IMR-90 (cell line): ENCODE measurements at regions not wholly inside any gene's neighbourhood (a gene's known extent, or its start where the extent isn't known, plus 50 kb on each side); places are given as distances from the start of the nearest gene placed in this dataset.

ENCODE experiments used
- ATAC-seq: fragments of 200-7000 bp; cut with Tn5 transposase; 2 replicates; pipeline ENCODE4 v1.9.1; 2020; ENCODE audit warnings: low read depth, mild to moderate bottlenecking, moderate library complexity
- BruUV-seq: library from RNA; stranded (reverse); fragments of 400-500 nt; replicated peaks from 2 replicates; lab custom pipeline; 2021; lab: Mats Ljungman, UMichigan
- CTCF ChIA-PET: fragments of 300-600 bp; formaldehyde crosslinking; extraction: SDS; loops from one replicate; lab custom pipeline; 2021; ENCODE audit warnings: antibody characterized with exemption; lab: Yijun Ruan, JAX
- POLR2A ChIA-PET: fragments of 300-600 bp; sonication (Branson Sonifier 250); formaldehyde crosslinking; loops from one replicate; lab custom pipeline; 2022; ENCODE audit warnings: antibody characterized with exemption; ENCODE audit not compliant: unreplicated experiment; lab: Charles Lee
- DNase-seq: peaks from one replicate; pipeline ENCODE4 v3.0.0; 2013
- H2AFZ ChIP-seq: replicated peaks from 2 replicates; pipeline ENCODE3; 2013; ENCODE audit warnings: low read length, mild to moderate bottlenecking; ENCODE audit not compliant: poor library complexity
- H2AK5ac ChIP-seq: 2 replicates; pipeline ENCODE4 v1.6.1; 2013; ENCODE audit warnings: low read depth, low read length, inconsistent platforms
- H2AK9ac ChIP-seq: replicated peaks from 2 replicates; pipeline ENCODE3; 2013; ENCODE audit warnings: mild to moderate bottlenecking, low read depth, low read length, moderate library complexity; ENCODE audit not compliant: poor library complexity
- H2BK120ac ChIP-seq: 2 replicates; pipeline ENCODE4 v1.6.1; 2013; ENCODE audit warnings: low read depth, low read length, inconsistent platforms
- H2BK15ac ChIP-seq: 3 replicates; pipeline ENCODE4 v1.6.1; 2013; ENCODE audit warnings: low read depth, low read length, inconsistent platforms
- H2BK20ac ChIP-seq: 2 replicates; pipeline ENCODE4 v1.6.1; 2013; ENCODE audit warnings: low read depth, mild to moderate bottlenecking, inconsistent platforms, low read length, moderate library complexity
- H2BK5ac ChIP-seq: 2 replicates; pipeline ENCODE4 v1.6.1; 2013; ENCODE audit warnings: mild to moderate bottlenecking, low read depth, low read length, inconsistent platforms; ENCODE audit not compliant: poor library complexity, severe bottlenecking
- H3K14ac ChIP-seq: replicated peaks from 2 replicates; pipeline ENCODE4 v1.6.1; 2013; ENCODE audit warnings: low read depth, low read length, inconsistent platforms
- H3K18ac ChIP-seq: 2 replicates; pipeline ENCODE4 v1.6.1; 2013; ENCODE audit warnings: low read depth, low read length, control low read depth
- H3K23ac ChIP-seq: 2 replicates; pipeline ENCODE4 v1.6.1; 2013; ENCODE audit warnings: low read depth, low read length, inconsistent platforms
- H3K27ac ChIP-seq: 2 replicates; pipeline ENCODE4 v1.5.1; 2013; ENCODE audit warnings: mild to moderate bottlenecking, control low read depth, low read length; ENCODE audit not compliant: insufficient read depth
- H3K27me3 ChIP-seq: 2 replicates; pipeline ENCODE4 v1.6.1; 2013; ENCODE audit warnings: low read length; ENCODE audit not compliant: control insufficient read depth, insufficient read depth
- H3K36me3 ChIP-seq: 2 replicates; pipeline ENCODE4 v1.6.1; 2013; ENCODE audit warnings: low read length, mixed read lengths; ENCODE audit not compliant: control insufficient read depth, insufficient read depth
- H3K4ac ChIP-seq: 2 replicates; pipeline ENCODE4 v1.6.1; 2013; ENCODE audit warnings: low read depth, low read length, inconsistent platforms
- H3K4me1 ChIP-seq: 2 replicates; pipeline ENCODE4 v1.6.1; 2013; ENCODE audit warnings: low read length, mixed read lengths; ENCODE audit not compliant: control insufficient read depth, insufficient read depth
- H3K4me2 ChIP-seq: 2 replicates; pipeline ENCODE4 v1.6.1; 2013; ENCODE audit warnings: low read depth, mild to moderate bottlenecking, control low read depth, low read length, moderate library complexity
- H3K4me3 ChIP-seq: 2 replicates; pipeline ENCODE4 v1.5.1; 2013; ENCODE audit warnings: low read depth, mild to moderate bottlenecking, control low read depth, low read length, moderate library complexity; ENCODE audit not compliant: insufficient read depth
- H3K56ac ChIP-seq: 2 replicates; pipeline ENCODE4 v1.6.1; 2013; ENCODE audit warnings: low read length, inconsistent platforms; ENCODE audit not compliant: insufficient read depth; ENCODE audit errors: extremely low read depth
- H3K79me1 ChIP-seq, 2 experiments: 2 replicates each; pipeline ENCODE4 v1.6.1; 2013; ENCODE audit warnings: low read length in 2 of 2, inconsistent platforms in 1 of 2, low read depth in 1 of 2
- H3K9ac ChIP-seq: 2 replicates; pipeline ENCODE4 v1.6.1; 2013; ENCODE audit warnings: low read depth, low read length, control low read depth
- H3K9me1 ChIP-seq: 2 replicates; pipeline ENCODE4 v1.6.1; 2013; ENCODE audit warnings: low read length, inconsistent platforms; ENCODE audit not compliant: insufficient read depth
- H3K9me3 ChIP-seq: 2 replicates; pipeline ENCODE4 v1.6.1; 2013; ENCODE audit warnings: low read length; ENCODE audit not compliant: control insufficient read depth, insufficient read depth
- H4K20me1 ChIP-seq: 2 replicates; pipeline ENCODE4 v1.6.1; 2013; ENCODE audit warnings: low read length, inconsistent platforms; ENCODE audit not compliant: insufficient read depth
- H4K5ac ChIP-seq: 2 replicates; pipeline ENCODE4 v1.6.1; 2013; ENCODE audit warnings: mild to moderate bottlenecking, low read depth, low read length, control low read depth
- H4K8ac ChIP-seq, 2 experiments: 2 replicates each; pipeline ENCODE4 v1.6.1; 2013; ENCODE audit warnings: low read depth in 2 of 2, low read length in 2 of 2, control low read depth in 1 of 2, inconsistent platforms in 1 of 2
- H4K91ac ChIP-seq: 2 replicates; pipeline ENCODE4 v1.6.1; 2013; ENCODE audit warnings: low read depth, low read length, inconsistent platforms; ENCODE audit not compliant: insufficient read depth
- CHD1 ChIP-seq: IDR thresholded peaks from 2 replicates; pipeline ENCODE4 v1.6.1; 2012; ENCODE audit warnings: low read depth, low read length, improper control_type of control experiment
- MAFK ChIP-seq: IDR thresholded peaks from 2 replicates; pipeline ENCODE4 v1.6.1; 2012; ENCODE audit warnings: low read depth, low read length, improper control_type of control experiment
- RAD21 ChIP-seq: IDR thresholded peaks from 2 replicates; pipeline ENCODE4 v1.6.1; 2012; ENCODE audit warnings: low read length, improper control_type of control experiment
- RCOR1 ChIP-seq: IDR thresholded peaks from 2 replicates; pipeline ENCODE4 v1.6.1; 2012; ENCODE audit warnings: mild to moderate bottlenecking, low read length, improper control_type of control experiment; ENCODE audit not compliant: insufficient replicate concordance
- SMC3 ChIP-seq: fragments of 150-350 bp; IDR thresholded peaks from 2 replicates; pipeline ENCODE4 v1.6.1; 2016; ENCODE audit warnings: low read depth, mild to moderate bottlenecking, antibody characterized with exemption, low read length, moderate library complexity
- WGBS, 2 experiments: methylation state at CpG; one replicate each; pipeline versions ENCODE4 v1.1.5 to v1.1.7; 2013; ENCODE audit warnings: missing lambda C conversion rate in 2 of 2; ENCODE audit not compliant: insufficient read length in 1 of 2; ENCODE audit errors: extremely low coverage in 2 of 2; 5-methylcytosine and 5-hydroxymethylcytosine counted together
- dilution Hi-C: fragments of 300-500 bp; cut with HindIII; formaldehyde crosslinking; loops from one replicate; pipeline ENCODE4 v1.14.3; 2018; ENCODE audit warnings: low sequenced_read_pairs; ENCODE audit not compliant: unreplicated experiment
- in situ Hi-C: fragments of 300-500 bp; cut with MboI; formaldehyde crosslinking; loops from 3 replicates; pipeline ENCODE4 v1.14.3; 2019; ENCODE audit warnings: low sequenced_read_pairs, inconsistent platforms, mixed read lengths
- intact Hi-C: fragments of 100-400 bp; cut with micrococcal nuclease; formaldehyde crosslinking; loops from 2 replicates; pipeline ENCODE4 v1.10.0; 2022
- TF ChIP-seq, protein P1 (sequence below): conservative IDR thresholded peaks from 2 replicates; pipeline ENCODE4 v1.5.1; 2012; ENCODE audit warnings: mild to moderate bottlenecking, low read depth, low read length, improper control_type of control experiment

DNA sequence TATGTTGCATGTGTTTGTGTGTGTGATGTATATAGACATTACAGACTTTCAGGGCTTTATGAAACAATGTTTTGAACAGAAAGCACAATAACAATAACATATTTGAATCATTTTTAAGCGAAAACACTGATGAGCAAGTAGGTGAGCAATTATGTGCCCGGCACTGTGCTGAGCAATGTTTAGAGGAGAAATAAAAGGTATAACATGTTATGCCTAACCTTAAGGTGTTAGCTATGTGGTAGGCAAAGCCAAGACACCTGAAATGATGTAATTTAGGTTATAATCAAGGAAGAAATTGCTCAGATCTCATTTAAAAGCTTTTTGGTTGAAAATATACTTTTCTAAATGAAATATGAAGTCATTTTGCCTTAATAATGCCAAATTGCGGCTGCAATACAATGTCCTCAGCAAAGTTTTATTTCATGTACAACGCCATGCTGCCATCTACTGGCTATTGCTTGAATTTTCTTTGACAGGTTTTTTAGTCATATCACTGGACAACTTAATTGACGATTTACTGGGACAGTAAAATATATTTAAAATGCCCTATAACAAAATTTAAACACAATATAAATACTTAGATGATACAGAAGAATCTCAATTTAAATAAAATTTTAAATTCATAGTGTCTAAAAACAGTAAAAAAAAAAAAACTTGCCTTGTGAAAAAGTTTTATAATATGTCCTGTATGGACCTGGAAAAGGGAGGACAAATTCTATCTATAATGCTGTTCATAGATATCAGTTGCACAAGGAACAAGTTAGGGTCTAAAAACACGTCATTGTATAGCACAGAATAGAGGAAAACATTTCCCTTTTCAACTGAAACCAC is 131.1 kb upstream of the CDK1 start:
- Histone ChIP-seq H3K9ac (no peak overlapping the region), H3K4me3 (no peak overlapping the region), H3K27me3 (peaks cover 1% of the 10 kb centered on the region; the same call in 1 of the 2 replicates), H3K18ac (no peak overlapping the region), H4K20me1 (no peaks in the 10 kb centered on the region), H3K9me3 (no peaks in the 10 kb centered on the region), H3K4ac (no peak overlapping the region), H3K27ac (no peak overlapping the region), H2AK5ac (no peak overlapping the region), H2BK15ac (no peak overlapping the region), H2BK20ac (no peak overlapping the region), H4K5ac (no peak overlapping the region), H3K4me2 (no peak overlapping the region), H2BK120ac (no peak overlapping the region), H4K91ac (no peak overlapping the region), H3K9me1 (no peaks in the 10 kb centered on the region), H2AK9ac (no peak overlapping the region), H2AFZ (no peak overlapping the region), H3K14ac (no peak overlapping the region), H4K8ac (no peak overlapping the region), H3K4me1 (no peaks in the 10 kb centered on the region), H3K23ac (no peak overlapping the region), H3K56ac (no peak overlapping the region), H2BK5ac (no peak overlapping the region), H3K79me1 (no peaks in the 10 kb centered on the region), H3K36me3 (no peaks in the 10 kb centered on the region)
- in situ Hi-C loops, result loop anchor here (5.0 to 25.0 kb wide), 2 partner anchors 205 to 535 kb away; no protein-coding TSS in a partner anchor
- TF ChIP-seq RAD21 (peak; percentile 83), SMC3 (peak; percentile 76), CHD1 (no peak), RCOR1 (no peak), MAFK (no peak)
- TF ChIP-seq, protein P1, sequence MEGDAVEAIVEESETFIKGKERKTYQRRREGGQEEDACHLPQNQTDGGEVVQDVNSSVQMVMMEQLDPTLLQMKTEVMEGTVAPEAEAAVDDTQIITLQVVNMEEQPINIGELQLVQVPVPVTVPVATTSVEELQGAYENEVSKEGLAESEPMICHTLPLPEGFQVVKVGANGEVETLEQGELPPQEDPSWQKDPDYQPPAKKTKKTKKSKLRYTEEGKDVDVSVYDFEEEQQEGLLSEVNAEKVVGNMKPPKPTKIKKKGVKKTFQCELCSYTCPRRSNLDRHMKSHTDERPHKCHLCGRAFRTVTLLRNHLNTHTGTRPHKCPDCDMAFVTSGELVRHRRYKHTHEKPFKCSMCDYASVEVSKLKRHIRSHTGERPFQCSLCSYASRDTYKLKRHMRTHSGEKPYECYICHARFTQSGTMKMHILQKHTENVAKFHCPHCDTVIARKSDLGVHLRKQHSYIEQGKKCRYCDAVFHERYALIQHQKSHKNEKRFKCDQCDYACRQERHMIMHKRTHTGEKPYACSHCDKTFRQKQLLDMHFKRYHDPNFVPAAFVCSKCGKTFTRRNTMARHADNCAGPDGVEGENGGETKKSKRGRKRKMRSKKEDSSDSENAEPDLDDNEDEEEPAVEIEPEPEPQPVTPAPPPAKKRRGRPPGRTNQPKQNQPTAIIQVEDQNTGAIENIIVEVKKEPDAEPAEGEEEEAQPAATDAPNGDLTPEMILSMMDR, result peak; percentile 82
- CTCF ChIA-PET, result interaction anchor here (0.6 to 4.7 kb wide), 9 partner anchors 14 to 435 kb away, joined by 3 to 35 read pairs (median 4); no protein-coding TSS in a partner anchor
- dilution Hi-C loops, result no loop called here
- no CpG with 5 or more reads among the region's 6 CpGs for WGBS, 2 experiments
- intact Hi-C loops, result loop anchor here (1.0 to 10.0 kb wide), 5 partner anchors 122 to 546 kb away; no protein-coding TSS in a partner anchor
- DNase-seq (peak; percentile 69), ATAC-seq (peak; percentile 67)
- POLR2A ChIA-PET, result no interaction called here
- BruUV-seq, result no TSS peak
